ENCODE measurements at regions not wholly inside any gene's neighbourhood (a gene's known extent, or its start where the extent isn't known, plus 50 kb on each side); places are given as distances from the start of the nearest gene placed in this dataset.

GRCh38 chr3:64319391-64319790, 94.1 kb upstream of the PRICKLE2 start:
- TF ChIP-seq, protein P1, sequence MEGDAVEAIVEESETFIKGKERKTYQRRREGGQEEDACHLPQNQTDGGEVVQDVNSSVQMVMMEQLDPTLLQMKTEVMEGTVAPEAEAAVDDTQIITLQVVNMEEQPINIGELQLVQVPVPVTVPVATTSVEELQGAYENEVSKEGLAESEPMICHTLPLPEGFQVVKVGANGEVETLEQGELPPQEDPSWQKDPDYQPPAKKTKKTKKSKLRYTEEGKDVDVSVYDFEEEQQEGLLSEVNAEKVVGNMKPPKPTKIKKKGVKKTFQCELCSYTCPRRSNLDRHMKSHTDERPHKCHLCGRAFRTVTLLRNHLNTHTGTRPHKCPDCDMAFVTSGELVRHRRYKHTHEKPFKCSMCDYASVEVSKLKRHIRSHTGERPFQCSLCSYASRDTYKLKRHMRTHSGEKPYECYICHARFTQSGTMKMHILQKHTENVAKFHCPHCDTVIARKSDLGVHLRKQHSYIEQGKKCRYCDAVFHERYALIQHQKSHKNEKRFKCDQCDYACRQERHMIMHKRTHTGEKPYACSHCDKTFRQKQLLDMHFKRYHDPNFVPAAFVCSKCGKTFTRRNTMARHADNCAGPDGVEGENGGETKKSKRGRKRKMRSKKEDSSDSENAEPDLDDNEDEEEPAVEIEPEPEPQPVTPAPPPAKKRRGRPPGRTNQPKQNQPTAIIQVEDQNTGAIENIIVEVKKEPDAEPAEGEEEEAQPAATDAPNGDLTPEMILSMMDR (IDR thresholded peaks at IDR 0.05; ENCODE audit: low read depth, low read length, poor library complexity, severe bottlenecking): no peak
- TF ChIP-seq EZH2phosphoT487 (IDR thresholded peaks at IDR 0.05; ENCODE audit: borderline replicate concordance, low read length): no peak
